KMS-11 (cell line): ENCODE measurements at regions not wholly inside any gene's neighbourhood (a gene's known extent, or its start where the extent isn't known, plus 50 kb on each side); places are given as distances from the start of the nearest gene placed in this dataset.

ENCODE experiments used
- H2AFZ ChIP-seq: fragments of 200-600 bp; sonication (generic); 2 replicates; pipeline ENCODE4 v1.6.1; 2016; ENCODE audit warnings: antibody characterized with exemption, mixed run types, low read depth
- H3K27ac ChIP-seq: fragments of 200-600 bp; sonication (generic); 2 replicates; pipeline ENCODE4 v1.6.1; 2016; ENCODE audit warnings: mild to moderate bottlenecking, mixed run types
- H3K27me3 ChIP-seq: fragments of 200-600 bp; sonication (generic); 2 replicates; pipeline ENCODE4 v1.6.1; 2017; ENCODE audit warnings: mild to moderate bottlenecking, low read depth, mixed run types, moderate library complexity; ENCODE audit not compliant: insufficient read depth
- H3K36me3 ChIP-seq: fragments of 200-600 bp; sonication (generic); 2 replicates; pipeline ENCODE4 v1.6.1; 2017; ENCODE audit warnings: mild to moderate bottlenecking, mixed run types; ENCODE audit not compliant: insufficient read depth
- H3K4me1 ChIP-seq: fragments of 200-600 bp; sonication (generic); 2 replicates; pipeline ENCODE4 v1.6.1; 2016; ENCODE audit warnings: mild to moderate bottlenecking, low read depth, mixed run types; ENCODE audit not compliant: poor library complexity, severe bottlenecking
- H3K4me2 ChIP-seq: fragments of 200-600 bp; sonication (generic); 2 replicates; pipeline ENCODE4 v1.7.0; 2016; ENCODE audit warnings: mild to moderate bottlenecking, mixed run types
- H3K4me3 ChIP-seq: fragments of 200-600 bp; sonication (generic); IDR thresholded peaks from 2 replicates; pipeline ENCODE4 v1.6.1; 2017; ENCODE audit warnings: low read depth, low read length, mixed read lengths; ENCODE audit not compliant: insufficient read depth
- H3K79me2 ChIP-seq: fragments of 200-600 bp; sonication (generic); 2 replicates; pipeline ENCODE4 v1.6.1; 2016; ENCODE audit warnings: low read depth, mixed run types; ENCODE audit not compliant: insufficient read depth
- H3K9ac ChIP-seq: fragments of 200-600 bp; sonication (generic); 2 replicates; pipeline ENCODE4 v1.6.1; 2016; ENCODE audit warnings: mild to moderate bottlenecking, mixed run types
- H4K20me1 ChIP-seq: fragments of 200-600 bp; sonication (generic); 2 replicates; pipeline ENCODE4 v1.6.1; 2016; ENCODE audit warnings: mild to moderate bottlenecking, mixed run types; ENCODE audit not compliant: insufficient read depth
- CTCF ChIP-seq: fragments of 200-600 bp; sonication (generic); conservative IDR thresholded peaks from 2 replicates; pipeline ENCODE4 v1.6.1; 2017; ENCODE audit warnings: low read depth, mild to moderate bottlenecking, antibody characterized with exemption, low read length, moderate library complexity, mixed read lengths

GRCh38 chr5:61667525-61668218, 335.6 kb downstream of the ZSWIM6 start:
- no peaks in the 10 kb centered on the region for H3K4me1 ChIP-seq
- H3K27ac ChIP-seq = no peak overlapping the region
- H3K27me3 ChIP-seq = no peaks in the 10 kb centered on the region
- no peak overlapping the region for H2AFZ ChIP-seq
- H3K4me2 ChIP-seq = no peak overlapping the region
- no peaks in the 10 kb centered on the region for H4K20me1 ChIP-seq
- TF ChIP-seq CTCF = no peak
- H3K9ac ChIP-seq = no peak overlapping the region
- H3K79me2 ChIP-seq = no peaks in the 10 kb centered on the region
- H3K4me3 ChIP-seq = no peak overlapping the region
- no peaks in the 10 kb centered on the region for H3K36me3 ChIP-seq

- no peak overlapping the region for H3K4me3 ChIP-seq
- H3K36me3 ChIP-seq = no peaks in the 10 kb centered on the region
- TF ChIP-seq CTCF = no peak
- no peak overlapping the region for H3K9ac ChIP-seq
- no peaks in the 10 kb centered on the region for H4K20me1 ChIP-seq
- no peak overlapping the region for H3K4me2 ChIP-seq
- no peaks in the 10 kb centered on the region for H3K4me1 ChIP-seq
- H3K27ac ChIP-seq = no peak overlapping the region
- H3K27me3 ChIP-seq = no peaks in the 10 kb centered on the region
- H2AFZ ChIP-seq = no peak overlapping the region
- no peaks in the 10 kb centered on the region for H3K79me2 ChIP-seq
These were observed 337.5 kb downstream of the ZSWIM6 start for GRCh38 chr5:61669531-61669930.

- no peak overlapping the region for H3K4me3 ChIP-seq
- no peaks in the 10 kb centered on the region for H3K79me2 ChIP-seq
- H3K27ac ChIP-seq = no peak overlapping the region
- no peaks in the 10 kb centered on the region for H3K27me3 ChIP-seq
- no peaks in the 10 kb centered on the region for H3K36me3 ChIP-seq
- no peak for TF ChIP-seq CTCF
- no peaks in the 10 kb centered on the region for H4K20me1 ChIP-seq
- no peak overlapping the region for H2AFZ ChIP-seq
- no peak overlapping the region for H3K9ac ChIP-seq
- no peaks in the 10 kb centered on the region for H3K4me1 ChIP-seq
- no peak overlapping the region for H3K4me2 ChIP-seq
These were observed 338.9 kb downstream of the ZSWIM6 start for GRCh38 chr5:61670941-61671340.

- no peaks in the 10 kb centered on the region for H3K36me3 ChIP-seq
- no peak overlapping the region for H3K4me3 ChIP-seq
- no peak for TF ChIP-seq CTCF
- no peaks in the 10 kb centered on the region for H3K27me3 ChIP-seq
- H3K27ac ChIP-seq = no peak overlapping the region
- H2AFZ ChIP-seq = no peak overlapping the region
- no peaks in the 10 kb centered on the region for H3K79me2 ChIP-seq
- no peak overlapping the region for H3K4me2 ChIP-seq
- H4K20me1 ChIP-seq = no peaks in the 10 kb centered on the region
- no peak overlapping the region for H3K9ac ChIP-seq
- no peaks in the 10 kb centered on the region for H3K4me1 ChIP-seq
These were observed 341.1 kb downstream of the ZSWIM6 start for GRCh38 chr5:61673007-61673735.
